ENCODE measurements at regions not wholly inside any gene's neighbourhood (a gene's known extent, or its start where the extent isn't known, plus 50 kb on each side); places are given as distances from the start of the nearest gene placed in this dataset.

DNA sequence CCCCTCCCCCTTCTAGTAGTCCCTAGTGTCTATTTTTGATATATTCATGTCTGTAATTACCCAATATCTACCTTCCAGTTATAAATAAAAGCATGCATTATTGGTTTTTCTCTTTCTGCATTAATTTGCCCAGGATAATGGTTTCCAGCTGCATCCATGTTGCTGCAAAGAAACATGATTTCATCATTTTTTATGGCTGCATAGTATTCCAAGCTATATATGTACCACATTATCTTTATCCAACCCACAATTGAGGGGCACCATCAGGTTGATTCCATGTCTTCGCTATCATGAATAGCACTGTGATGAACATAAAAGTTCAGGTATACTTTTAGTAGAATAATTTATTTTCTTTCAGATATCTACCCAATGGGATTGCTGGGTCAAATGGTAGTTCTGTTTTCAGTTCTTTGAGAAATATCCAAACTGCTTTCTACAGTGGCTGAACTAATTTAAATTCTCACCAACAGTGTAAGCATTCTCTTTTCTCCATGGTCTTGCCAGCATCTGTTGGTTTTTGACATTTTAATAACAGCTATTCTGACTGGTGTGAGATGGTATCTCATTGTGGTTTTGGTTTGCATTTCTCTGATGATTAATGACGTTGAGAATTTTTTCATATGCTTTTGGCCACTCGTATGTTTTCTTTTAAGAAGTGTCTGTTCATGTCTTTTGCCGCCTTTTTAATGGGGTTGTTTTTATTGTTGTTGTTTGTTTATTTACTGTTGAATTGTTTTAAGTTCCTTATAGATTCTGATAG is 746.1 kb upstream of the MEF2C start:
- Histone ChIP-seq H3K27me3 (replicated peaks in 1 of 7) (no peaks in the 10 kb centered on the region), H3K27ac (no peak overlapping the region), H3K9me3 (peaks cover 0 to 27% (median 20%) of the 10 kb centered on the region in 8 donors), H3K4me3 (no peak overlapping the region), H3K4me1 (no peaks in the 10 kb centered on the region), H3K36me3 (no peaks in the 10 kb centered on the region)
- no peak for DNase-seq
- TF ChIP-seq POLR2AphosphoS5 (IDR thresholded peaks at IDR 0.05) (no peak), CTCF (IDR thresholded peaks at IDR 0.05 in 8 of 11, conservative IDR thresholded peaks at IDR 0.05 in 3 of 11) (no peak), POLR2A (IDR thresholded peaks at IDR 0.05) (no peak)
- 66 to 73% (median 69%) methylated on average over 4 of the region's 4 CpGs for WGBS, 5 donors
- intact Hi-C loops (cut with DNase I; ENCODE audit: low total_unique reads): no loop called here

- H3K27ac ChIP-seq: no peak overlapping the region
- H3K36me3 ChIP-seq: no peaks in the 10 kb centered on the region
- H3K27me3 ChIP-seq (replicated peaks in 1 of 7): no peaks in the 10 kb centered on the region
- H3K9me3 ChIP-seq: peaks cover 0 to 11% (median 4%) of the 10 kb centered on the region in 8 donors
- DNase-seq: no peak
- no peaks in the 10 kb centered on the region for H3K4me1 ChIP-seq
- no peak overlapping the region for H3K4me3 ChIP-seq
- WGBS, 5 donors: 77 to 83% (median 81%) methylated on average over 2 of the region's 2 CpGs
- intact Hi-C loops (cut with DNase I; ENCODE audit: low total_unique reads): no loop called here
- TF ChIP-seq CTCF (IDR thresholded peaks at IDR 0.05 in 8 of 11, conservative IDR thresholded peaks at IDR 0.05 in 3 of 11) (no peak), POLR2AphosphoS5 (IDR thresholded peaks at IDR 0.05) (no peak), POLR2A (IDR thresholded peaks at IDR 0.05) (no peak)
These were observed 733.0 kb upstream of the MEF2C start for GRCh38 chr5:89615839-89616518.

DNA sequence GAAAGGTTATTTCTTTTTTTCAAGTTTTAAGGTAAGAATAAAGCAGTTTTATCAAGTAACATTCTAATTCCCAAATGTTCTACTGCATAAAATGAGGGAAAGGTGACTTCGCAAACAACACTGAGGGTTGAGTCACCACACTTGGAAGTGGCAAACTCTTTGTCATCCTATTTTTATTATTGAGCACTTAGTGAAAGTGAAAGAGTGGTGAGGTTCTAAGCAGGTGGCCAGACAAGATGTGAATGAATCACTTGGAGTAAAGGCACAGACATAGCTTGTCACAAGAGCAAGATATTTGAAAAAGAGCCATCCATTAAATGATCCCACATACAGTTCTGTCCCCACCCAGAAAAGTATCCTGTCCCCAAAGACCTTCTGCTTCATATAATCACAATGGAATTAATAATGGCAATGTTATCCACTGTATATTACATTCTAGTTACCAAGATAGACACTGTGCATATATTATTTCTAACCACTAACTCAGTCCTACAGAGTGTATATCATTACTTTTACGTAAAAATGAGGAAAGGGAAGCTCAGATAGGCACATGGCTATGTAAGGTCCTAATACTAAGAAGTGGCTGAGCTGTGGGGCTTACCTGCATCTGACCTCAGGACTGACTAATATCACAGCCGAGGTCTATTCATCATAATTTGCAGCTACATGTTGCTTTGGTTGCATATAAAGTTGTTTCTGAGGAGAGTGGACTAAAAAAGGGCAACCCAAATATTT is 730.4 kb upstream of the MEF2C start:
- no peaks in the 10 kb centered on the region for H3K27me3 ChIP-seq (replicated peaks in 1 of 7)
- no peak overlapping the region for H3K27ac ChIP-seq
- H3K4me1 ChIP-seq: no peaks in the 10 kb centered on the region
- H3K4me3 ChIP-seq: no peak overlapping the region
- peaks cover 0 to 8% (median 2%) of the 10 kb centered on the region in 8 donors for H3K9me3 ChIP-seq
- intact Hi-C loops (cut with DNase I; ENCODE audit: low total_unique reads): no loop called here
- H3K36me3 ChIP-seq: no peaks in the 10 kb centered on the region
- no peak for TF ChIP-seq CTCF (IDR thresholded peaks at IDR 0.05 in 8 of 11, conservative IDR thresholded peaks at IDR 0.05 in 3 of 11)
- TF ChIP-seq POLR2A (IDR thresholded peaks at IDR 0.05): no peak
- no peak for TF ChIP-seq POLR2AphosphoS5 (IDR thresholded peaks at IDR 0.05)
- DNase-seq: no peak
- 83 to 88% (median 87%) methylated on average over 3 of the region's 3 CpGs for WGBS, 5 donors

All from spleen (tissue), 11 donors.